D721Med (cell line): ENCODE measurements at regions not wholly inside any gene's neighbourhood (a gene's known extent, or its start where the extent isn't known, plus 50 kb on each side); places are given as distances from the start of the nearest gene placed in this dataset.

Experiments used
- DNase-seq: peaks from one replicate; pipeline ENCODE4 v3.0.0; 2011; ENCODE audit warnings: low spot score; ENCODE audit not compliant: insufficient read length
- FAIRE-seq: peaks from 2 replicates; lab custom pipeline; 2011; peaks lifted over from hg19 to GRCh38; lab: Jason Lieb, UNC
- TF ChIP-seq, protein P1 (sequence below): IDR thresholded peaks from 2 replicates; pipeline ENCODE4 v1.5.1; 2012; ENCODE audit warnings: mild to moderate bottlenecking, control low read depth; ENCODE audit not compliant: insufficient read depth; ENCODE audit errors: missing control alignments

DNA sequence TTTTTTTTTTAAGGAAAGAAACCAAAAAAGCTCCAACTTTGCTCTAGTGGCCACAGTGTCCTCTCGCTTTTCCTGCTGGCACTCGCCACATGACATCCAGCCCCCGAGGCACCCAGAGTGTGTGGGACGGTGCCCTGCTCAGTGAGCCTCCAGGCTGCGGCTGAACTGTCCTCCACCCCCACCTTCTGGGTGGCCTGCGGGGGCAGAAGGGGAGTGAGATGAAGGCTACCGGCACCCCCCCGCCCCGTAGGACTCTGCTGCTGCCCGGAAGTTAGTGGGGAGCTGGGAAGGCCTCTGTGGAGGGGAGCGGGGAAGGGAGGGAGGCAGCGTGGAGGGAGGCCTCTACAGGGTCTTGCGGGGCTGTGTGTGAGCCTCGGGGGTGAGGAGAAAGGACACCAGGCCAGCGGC is 264.4 kb downstream of the CTTN start:
- DNase-seq (no peak), FAIRE-seq (no peak)
- TF ChIP-seq, protein P1, sequence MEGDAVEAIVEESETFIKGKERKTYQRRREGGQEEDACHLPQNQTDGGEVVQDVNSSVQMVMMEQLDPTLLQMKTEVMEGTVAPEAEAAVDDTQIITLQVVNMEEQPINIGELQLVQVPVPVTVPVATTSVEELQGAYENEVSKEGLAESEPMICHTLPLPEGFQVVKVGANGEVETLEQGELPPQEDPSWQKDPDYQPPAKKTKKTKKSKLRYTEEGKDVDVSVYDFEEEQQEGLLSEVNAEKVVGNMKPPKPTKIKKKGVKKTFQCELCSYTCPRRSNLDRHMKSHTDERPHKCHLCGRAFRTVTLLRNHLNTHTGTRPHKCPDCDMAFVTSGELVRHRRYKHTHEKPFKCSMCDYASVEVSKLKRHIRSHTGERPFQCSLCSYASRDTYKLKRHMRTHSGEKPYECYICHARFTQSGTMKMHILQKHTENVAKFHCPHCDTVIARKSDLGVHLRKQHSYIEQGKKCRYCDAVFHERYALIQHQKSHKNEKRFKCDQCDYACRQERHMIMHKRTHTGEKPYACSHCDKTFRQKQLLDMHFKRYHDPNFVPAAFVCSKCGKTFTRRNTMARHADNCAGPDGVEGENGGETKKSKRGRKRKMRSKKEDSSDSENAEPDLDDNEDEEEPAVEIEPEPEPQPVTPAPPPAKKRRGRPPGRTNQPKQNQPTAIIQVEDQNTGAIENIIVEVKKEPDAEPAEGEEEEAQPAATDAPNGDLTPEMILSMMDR: no peak

DNA sequence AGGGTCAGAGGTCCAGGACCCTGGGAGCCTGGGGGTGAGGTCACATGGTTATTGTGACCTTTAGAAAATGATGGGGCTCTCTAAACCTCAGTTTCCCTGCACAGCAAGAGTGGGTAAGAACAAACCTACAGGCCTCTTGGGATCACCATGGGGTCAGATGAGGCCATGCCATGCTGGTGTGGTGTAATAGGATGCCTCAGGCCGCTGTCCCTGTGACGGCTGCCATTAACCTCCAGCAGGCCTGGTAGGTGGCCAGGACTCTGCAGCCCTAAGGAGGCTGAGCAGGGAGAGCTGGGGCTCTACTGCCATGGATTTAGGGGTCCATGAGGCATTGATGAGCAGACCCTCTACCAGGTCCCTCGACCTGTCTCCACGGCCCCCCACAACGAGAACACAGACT is 265.5 kb downstream of the CTTN start:
- no peak for DNase-seq
- TF ChIP-seq, protein P1: no peak
- FAIRE-seq: no peak

DNA sequence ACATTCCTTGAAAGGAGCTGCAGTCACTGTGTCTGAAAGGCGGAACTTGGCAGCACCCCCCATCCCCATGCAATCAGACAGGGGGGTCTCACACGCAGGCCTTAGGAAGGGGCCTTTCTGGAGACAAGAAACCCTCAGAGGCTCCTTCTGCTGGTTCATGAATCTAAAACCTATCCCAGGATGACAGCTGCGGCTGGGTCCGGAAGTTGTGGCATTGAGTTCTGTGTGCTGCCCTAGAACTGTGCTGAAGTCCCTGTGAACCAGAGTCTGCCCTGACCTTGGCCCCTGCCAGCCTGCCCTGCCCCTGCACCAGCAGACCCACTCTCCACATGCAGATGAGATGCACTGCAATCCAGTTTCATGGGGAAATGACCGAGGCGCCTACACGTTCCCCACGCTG is 268.0 kb downstream of the CTTN start:
- TF ChIP-seq, protein P1: no peak
- DNase-seq (no peak), FAIRE-seq (no peak)

DNA sequence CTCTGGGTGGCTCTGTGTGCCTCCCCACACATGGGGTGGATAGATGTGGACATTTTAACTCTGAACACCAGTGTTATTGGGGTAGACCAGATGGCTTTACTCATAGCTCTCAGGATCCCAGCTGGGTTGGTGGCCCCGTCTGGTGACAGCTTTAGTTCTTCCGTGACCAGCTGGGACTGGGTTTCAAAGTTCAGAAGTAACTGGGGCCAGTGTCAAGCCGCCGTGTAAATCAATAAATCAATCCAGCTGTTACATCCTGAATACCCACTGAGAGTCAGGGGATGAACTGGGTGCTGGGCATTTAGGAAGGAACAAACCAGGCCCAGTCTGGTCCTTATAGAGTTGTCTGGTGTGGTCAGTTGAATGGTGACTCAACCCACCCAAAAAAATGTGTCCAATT is 269.4 kb downstream of the CTTN start:
- DNase-seq (no peak), FAIRE-seq (no peak)
- TF ChIP-seq, protein P1: no peak

DNA sequence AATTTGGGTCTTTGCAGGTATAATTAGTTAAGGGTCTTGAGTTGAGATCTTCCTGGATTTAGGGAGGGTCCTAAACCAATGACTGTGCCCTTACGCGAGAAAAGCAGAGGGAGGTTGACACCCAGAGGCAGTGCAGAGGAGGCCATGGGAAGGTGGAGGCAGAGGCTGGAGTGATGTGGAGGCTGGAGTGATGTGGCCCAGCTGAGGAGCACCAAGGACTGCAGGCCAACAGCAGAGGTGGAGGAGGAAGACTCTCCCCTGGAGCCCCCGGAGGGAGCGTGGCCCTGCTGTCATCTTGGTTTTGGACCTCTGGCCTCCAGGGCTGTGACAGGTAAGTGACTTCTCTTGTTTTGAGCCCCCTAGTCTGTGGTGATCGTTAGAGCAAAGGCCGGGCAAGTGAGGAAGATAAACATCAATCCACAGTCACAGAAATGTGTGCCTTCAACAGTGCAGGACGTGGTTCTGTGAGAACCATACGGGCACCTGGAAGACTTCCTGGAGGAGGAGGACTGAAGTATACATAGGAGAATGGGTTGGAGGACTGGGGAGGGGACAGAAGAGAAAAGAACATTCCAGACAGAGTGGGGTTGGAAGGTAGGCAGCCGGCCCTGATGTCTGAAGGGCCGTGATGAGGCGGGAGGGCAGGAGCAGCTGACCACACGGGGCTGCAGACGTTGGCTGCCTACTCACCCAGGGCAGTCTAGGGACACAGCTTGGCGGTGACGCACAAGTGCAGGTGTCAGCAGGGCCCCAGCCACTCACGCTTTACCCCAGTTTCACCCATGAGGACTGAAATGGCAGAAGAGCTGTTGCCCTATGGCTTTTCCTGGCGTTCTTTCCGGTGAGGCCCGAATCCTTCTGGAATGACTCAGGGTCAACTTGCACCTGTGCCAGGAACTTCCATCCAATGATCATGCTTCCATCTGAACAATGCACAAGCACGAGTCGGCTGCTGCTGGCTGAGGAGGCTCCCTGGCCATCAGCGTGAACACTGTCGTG is 270.2 kb downstream of the CTTN start:
- FAIRE-seq (no peak), DNase-seq (no peak)
- TF ChIP-seq, protein P1: no peak

DNA sequence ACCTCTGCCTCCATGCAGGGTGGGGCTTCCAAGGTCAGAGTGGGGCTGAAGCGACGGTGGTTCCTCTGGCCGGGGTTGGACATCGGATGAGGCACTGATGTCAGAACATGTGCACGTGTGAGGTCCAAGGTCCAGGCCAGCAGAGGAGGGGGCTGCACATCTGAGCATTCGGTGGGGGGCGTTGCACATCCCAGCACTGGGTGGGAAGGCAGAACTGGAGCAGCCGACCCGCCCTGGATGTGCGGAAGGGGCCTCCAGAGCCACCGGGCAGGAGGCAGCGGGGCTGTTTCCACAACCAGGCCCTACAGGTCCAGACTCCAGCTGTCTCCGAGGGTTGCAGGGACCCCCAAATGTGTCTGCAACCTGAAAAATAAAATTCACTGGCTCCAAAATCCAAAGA is 271.0 kb downstream of the CTTN start:
- DNase-seq (no peak), FAIRE-seq (no peak)
- TF ChIP-seq, protein P1: no peak
